NCI-H69 (cell line): ENCODE measurements at regions not wholly inside any gene's neighbourhood (a gene's known extent, or its start where the extent isn't known, plus 50 kb on each side); places are given as distances from the start of the nearest gene placed in this dataset.
A peak's percentile ranks its signal among the peaks of the same experiment; 100 is the strongest.
"Not testable (repeated sequence)": the region's sequence is repeated elsewhere in the genome, so short reads cannot be mapped to it uniquely, and the experiment has no call there.

Experiments
- DNase-seq: peaks from one replicate; lab custom pipeline; 2025; lab: John Stamatoyannopoulos, UW

GRCh38 chr10:63675171-63675570, 154.0 kb downstream of the REEP3 start:
- no peak for DNase-seq

GRCh38 chr10:63677001-63677400, 155.8 kb downstream of the REEP3 start:
- DNase-seq, result no peak

GRCh38 chr10:63680545-63680944, 159.3 kb downstream of the REEP3 start:
- DNase-seq, result not testable (repeated sequence)

- DNase-seq, result no peak
Observed at GRCh38 chr10:63681993-63682697, 160.9 kb downstream of the REEP3 start.

- not testable (repeated sequence) for DNase-seq
Observed at GRCh38 chr10:63682698-63683052, 161.5 kb downstream of the REEP3 start.

- DNase-seq, result no peak
Observed at GRCh38 chr10:63683223-63683622, 162.0 kb downstream of the REEP3 start.

GRCh38 chr10:63683686-63684085, 162.5 kb downstream of the REEP3 start:
- DNase-seq, result no peak

GRCh38 chr10:63684257-63684936, 163.2 kb downstream of the REEP3 start:
- peak; percentile 3 for DNase-seq

- no peak for DNase-seq
Observed at GRCh38 chr10:63689768-63690167, 168.6 kb downstream of the REEP3 start.

- peak; percentile 11 for DNase-seq
Observed at GRCh38 chr10:63692220-63692896, 171.2 kb downstream of the REEP3 start.

GRCh38 chr10:63693021-63693420, 171.8 kb downstream of the REEP3 start:
- DNase-seq, result not testable (repeated sequence)

GRCh38 chr10:63696205-63696604, 175.0 kb downstream of the REEP3 start:
- DNase-seq, result no peak

- DNase-seq, result no peak
Observed at GRCh38 chr10:63697956-63698786, 177.0 kb downstream of the REEP3 start.

- DNase-seq, result no peak
Observed at GRCh38 chr10:63698787-63699150, 177.6 kb downstream of the REEP3 start.

GRCh38 chr10:63699785-63700613, 178.8 kb downstream of the REEP3 start:
- DNase-seq, result peak; percentile 18

GRCh38 chr10:63700631-63701156, 179.5 kb downstream of the REEP3 start:
- DNase-seq, result peak; percentile 20

- peak; percentile 84 for DNase-seq
Observed at GRCh38 chr10:63702092-63702491, 180.9 kb downstream of the REEP3 start.

GRCh38 chr10:63703113-63703670, 182.0 kb downstream of the REEP3 start:
- DNase-seq, result peak; percentile 71

- DNase-seq, result peak; percentile 71
Observed at GRCh38 chr10:63703740-63704345, 182.6 kb downstream of the REEP3 start.

GRCh38 chr10:63707254-63707910, 186.2 kb downstream of the REEP3 start:
- peak; percentile 47 for DNase-seq
